Suprapubic skin (tissue), 4 donors: ENCODE measurements at regions not wholly inside any gene's neighbourhood (a gene's known extent, or its start where the extent isn't known, plus 50 kb on each side); places are given as distances from the start of the nearest gene placed in this dataset.

Experiments used
- CTCF ChIP-seq, 2 donors: fragments of 200-600 bp in 1 of 2; fragments of 450-650 bp in 1 of 2; sonication (generic) in 1 of 2; IDR thresholded peaks; one replicate each; pipeline ENCODE4 v1.5.1; 2016 to 2019; ENCODE audit warnings: antibody characterized with exemption in 2 of 2, mild to moderate bottlenecking in 1 of 2, moderate library complexity in 1 of 2
- EP300 ChIP-seq: sonication (generic); formaldehyde crosslinking; IDR thresholded peaks from one replicate; pipeline ENCODE4 v1.6.1; 2017; ENCODE audit warnings: antibody characterized with exemption
- POLR2AphosphoS5 ChIP-seq, 3 donors: sonication (generic); formaldehyde crosslinking; IDR thresholded peaks; one replicate each; pipeline ENCODE4 v1.6.1; 2017; ENCODE audit warnings: antibody characterized with exemption in 3 of 3

GRCh38 chr13:88042489-88042888, 371.3 kb downstream of the SLITRK5 start:
- TF ChIP-seq CTCF (IDR thresholded peaks at IDR 0.05) (no peak), POLR2AphosphoS5 (IDR thresholded peaks at IDR 0.05) (no peak), EP300 (no peak)
